Panc1 (cell line): ENCODE measurements at regions not wholly inside any gene's neighbourhood (a gene's known extent, or its start where the extent isn't known, plus 50 kb on each side); places are given as distances from the start of the nearest gene placed in this dataset.

Source experiments
- ATAC-seq: fragments of 200-7000 bp; cut with Tn5 transposase; 2 replicates; pipeline ENCODE4 v1.9.1; 2020; ENCODE audit warnings: mild to moderate bottlenecking, moderate library complexity
- BruUV-seq: library from RNA; stranded (reverse); fragments of 400-500 nt; replicated peaks from 2 replicates; lab custom pipeline; 2021; lab: Mats Ljungman, UMichigan
- CTCF ChIA-PET: fragments of 300-600 bp; sonication (Branson Sonifier 250); formaldehyde crosslinking; loops from one replicate; lab custom pipeline; 2022; ENCODE audit warnings: antibody characterized with exemption; lab: Charles Lee
- POLR2A ChIA-PET: fragments of 300-600 bp; sonication (Branson Sonifier 250); formaldehyde crosslinking; loops from one replicate; lab custom pipeline; 2022; ENCODE audit warnings: antibody characterized with exemption; lab: Charles Lee
- DNase-seq: peaks from one replicate; pipeline ENCODE4 v3.0.0-alpha.2; 2010; ENCODE audit warnings: low read depth, low spot score
- H3K27ac ChIP-seq: 2 replicates; pipeline ENCODE4 v1.5.1; 2011; ENCODE audit warnings: mild to moderate bottlenecking, low read length, inconsistent platforms
- H3K27me3 ChIP-seq: fragments of 200-500 bp; sonication (Bioruptor generic); 2 replicates; pipeline ENCODE4 v1.6.0; 2014; ENCODE audit warnings: low read length, inconsistent platforms; ENCODE audit not compliant: control insufficient read depth, insufficient read depth
- H3K36me3 ChIP-seq: fragments of 200-500 bp; sonication (Bioruptor generic); 2 replicates; pipeline ENCODE4 v1.5.1; 2014; ENCODE audit warnings: inconsistent platforms, mild to moderate bottlenecking, low read length, moderate library complexity; ENCODE audit not compliant: control insufficient read depth, insufficient read depth
- H3K4me1 ChIP-seq: 2 replicates; pipeline ENCODE4 v1.5.1; 2011; ENCODE audit warnings: inconsistent platforms, mild to moderate bottlenecking, low read length, moderate library complexity; ENCODE audit not compliant: control insufficient read depth, insufficient read depth
- H3K4me3 ChIP-seq, 2 experiments: 2 replicates each; pipeline ENCODE4 v1.5.1; 2011 to 2012; ENCODE audit warnings: low read depth in 2 of 2, low read length in 2 of 2, mild to moderate bottlenecking in 2 of 2, inconsistent platforms in 1 of 2, moderate library complexity in 1 of 2
- H3K9me3 ChIP-seq: fragments of 200-500 bp; sonication (Bioruptor generic); 2 replicates; pipeline ENCODE4 v1.5.1; 2014; ENCODE audit warnings: low read depth, mild to moderate bottlenecking, inconsistent platforms, low read length, moderate library complexity; ENCODE audit not compliant: control insufficient read depth, insufficient read depth
- POLR2AphosphoS5 ChIP-seq: IDR thresholded peaks from 2 replicates; pipeline ENCODE4 v1.6.1; 2012; ENCODE audit warnings: mild to moderate bottlenecking, low read depth, low read length, moderate library complexity
- SIN3A ChIP-seq: IDR thresholded peaks from 2 replicates; pipeline ENCODE4 v1.6.1; 2012; ENCODE audit warnings: low read depth, mild to moderate bottlenecking, low read length, moderate library complexity, borderline replicate concordance; ENCODE audit not compliant: insufficient read depth
- TCF7L2 ChIP-seq: IDR thresholded peaks from 2 replicates; pipeline ENCODE4 v1.6.1; 2011; ENCODE audit warnings: mild to moderate bottlenecking, low read depth, low read length, inconsistent platforms
- in situ Hi-C: cut with HindIII; loops from 2 replicates; pipeline ENCODE4 v1.10.0; 2016; ENCODE audit warnings: low sequenced_read_pairs, low pct_unique_long_range_greater_than_20kb
- intact Hi-C: fragments of 100-400 bp; cut with micrococcal nuclease; formaldehyde crosslinking; loops from one replicate; pipeline ENCODE4 v1.10.0; 2022; ENCODE audit not compliant: unreplicated experiment
- TF ChIP-seq, protein P1 (sequence below): fragments of 450-650 bp; IDR thresholded peaks from 2 replicates; pipeline ENCODE4 v1.5.1; 2017; ENCODE audit warnings: mild to moderate bottlenecking
- TF ChIP-seq, protein P2 (sequence below), 2 experiments: IDR thresholded peaks; 2 replicates each; pipeline ENCODE4 v1.6.1; 2011 to 2012; ENCODE audit warnings: low read depth in 2 of 2, control low read depth in 1 of 2, low read length in 1 of 2, mild to moderate bottlenecking in 1 of 2, moderate library complexity in 1 of 2; ENCODE audit not compliant: insufficient read depth in 1 of 2

DNA sequence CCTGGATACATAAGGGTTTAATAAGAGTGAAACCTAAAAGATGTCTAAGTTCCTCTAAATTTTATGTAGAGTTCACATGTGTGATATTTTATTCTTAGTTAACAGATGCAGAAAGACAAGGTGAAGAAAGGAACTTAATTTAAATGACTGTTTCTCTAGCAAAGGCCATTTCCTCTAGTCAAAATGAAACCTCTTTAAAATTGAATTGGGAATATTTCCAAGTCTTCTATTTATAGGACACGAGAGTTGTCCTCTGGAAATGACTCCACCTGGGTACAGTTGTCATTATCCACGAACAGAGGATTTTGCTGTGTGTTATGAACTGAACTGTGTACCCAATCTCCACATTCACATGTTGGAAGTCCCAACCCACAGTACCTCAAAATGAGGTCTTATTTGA, 64.5 kb upstream of the KCNK1 start:
- DNase-seq = no peak
- H3K36me3 ChIP-seq = no peaks in the 10 kb centered on the region
- ChIA-PET POLR2A (no interaction called here), CTCF (no interaction called here)
- H3K4me1 ChIP-seq = no peaks in the 10 kb centered on the region
- TF ChIP-seq, protein P1, sequence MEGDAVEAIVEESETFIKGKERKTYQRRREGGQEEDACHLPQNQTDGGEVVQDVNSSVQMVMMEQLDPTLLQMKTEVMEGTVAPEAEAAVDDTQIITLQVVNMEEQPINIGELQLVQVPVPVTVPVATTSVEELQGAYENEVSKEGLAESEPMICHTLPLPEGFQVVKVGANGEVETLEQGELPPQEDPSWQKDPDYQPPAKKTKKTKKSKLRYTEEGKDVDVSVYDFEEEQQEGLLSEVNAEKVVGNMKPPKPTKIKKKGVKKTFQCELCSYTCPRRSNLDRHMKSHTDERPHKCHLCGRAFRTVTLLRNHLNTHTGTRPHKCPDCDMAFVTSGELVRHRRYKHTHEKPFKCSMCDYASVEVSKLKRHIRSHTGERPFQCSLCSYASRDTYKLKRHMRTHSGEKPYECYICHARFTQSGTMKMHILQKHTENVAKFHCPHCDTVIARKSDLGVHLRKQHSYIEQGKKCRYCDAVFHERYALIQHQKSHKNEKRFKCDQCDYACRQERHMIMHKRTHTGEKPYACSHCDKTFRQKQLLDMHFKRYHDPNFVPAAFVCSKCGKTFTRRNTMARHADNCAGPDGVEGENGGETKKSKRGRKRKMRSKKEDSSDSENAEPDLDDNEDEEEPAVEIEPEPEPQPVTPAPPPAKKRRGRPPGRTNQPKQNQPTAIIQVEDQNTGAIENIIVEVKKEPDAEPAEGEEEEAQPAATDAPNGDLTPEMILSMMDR = no peak
- TF ChIP-seq, protein P2, sequence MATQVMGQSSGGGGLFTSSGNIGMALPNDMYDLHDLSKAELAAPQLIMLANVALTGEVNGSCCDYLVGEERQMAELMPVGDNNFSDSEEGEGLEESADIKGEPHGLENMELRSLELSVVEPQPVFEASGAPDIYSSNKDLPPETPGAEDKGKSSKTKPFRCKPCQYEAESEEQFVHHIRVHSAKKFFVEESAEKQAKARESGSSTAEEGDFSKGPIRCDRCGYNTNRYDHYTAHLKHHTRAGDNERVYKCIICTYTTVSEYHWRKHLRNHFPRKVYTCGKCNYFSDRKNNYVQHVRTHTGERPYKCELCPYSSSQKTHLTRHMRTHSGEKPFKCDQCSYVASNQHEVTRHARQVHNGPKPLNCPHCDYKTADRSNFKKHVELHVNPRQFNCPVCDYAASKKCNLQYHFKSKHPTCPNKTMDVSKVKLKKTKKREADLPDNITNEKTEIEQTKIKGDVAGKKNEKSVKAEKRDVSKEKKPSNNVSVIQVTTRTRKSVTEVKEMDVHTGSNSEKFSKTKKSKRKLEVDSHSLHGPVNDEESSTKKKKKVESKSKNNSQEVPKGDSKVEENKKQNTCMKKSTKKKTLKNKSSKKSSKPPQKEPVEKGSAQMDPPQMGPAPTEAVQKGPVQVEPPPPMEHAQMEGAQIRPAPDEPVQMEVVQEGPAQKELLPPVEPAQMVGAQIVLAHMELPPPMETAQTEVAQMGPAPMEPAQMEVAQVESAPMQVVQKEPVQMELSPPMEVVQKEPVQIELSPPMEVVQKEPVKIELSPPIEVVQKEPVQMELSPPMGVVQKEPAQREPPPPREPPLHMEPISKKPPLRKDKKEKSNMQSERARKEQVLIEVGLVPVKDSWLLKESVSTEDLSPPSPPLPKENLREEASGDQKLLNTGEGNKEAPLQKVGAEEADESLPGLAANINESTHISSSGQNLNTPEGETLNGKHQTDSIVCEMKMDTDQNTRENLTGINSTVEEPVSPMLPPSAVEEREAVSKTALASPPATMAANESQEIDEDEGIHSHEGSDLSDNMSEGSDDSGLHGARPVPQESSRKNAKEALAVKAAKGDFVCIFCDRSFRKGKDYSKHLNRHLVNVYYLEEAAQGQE (IDR thresholded peaks at IDR 0.05; ENCODE audit: insufficient read depth in 1 of 2, low read depth in 2 of 2, low read length in 1 of 2) = no peak
- TF ChIP-seq TCF7L2 = no peak
- TF ChIP-seq SIN3A = no peak
- no peak for TF ChIP-seq POLR2AphosphoS5
- peaks cover 6% of the 10 kb centered on the region; the same call in 1 of the 2 replicates for H3K27me3 ChIP-seq
- H3K27ac ChIP-seq = no peak overlapping the region
- no TSS peak for BruUV-seq
- intact Hi-C loops (no loop called here), in situ Hi-C loops (no loop called here)
- ATAC-seq = no peak
- H3K4me3 ChIP-seq = no peak overlapping the region
- H3K9me3 ChIP-seq = no peaks in the 10 kb centered on the region

DNA sequence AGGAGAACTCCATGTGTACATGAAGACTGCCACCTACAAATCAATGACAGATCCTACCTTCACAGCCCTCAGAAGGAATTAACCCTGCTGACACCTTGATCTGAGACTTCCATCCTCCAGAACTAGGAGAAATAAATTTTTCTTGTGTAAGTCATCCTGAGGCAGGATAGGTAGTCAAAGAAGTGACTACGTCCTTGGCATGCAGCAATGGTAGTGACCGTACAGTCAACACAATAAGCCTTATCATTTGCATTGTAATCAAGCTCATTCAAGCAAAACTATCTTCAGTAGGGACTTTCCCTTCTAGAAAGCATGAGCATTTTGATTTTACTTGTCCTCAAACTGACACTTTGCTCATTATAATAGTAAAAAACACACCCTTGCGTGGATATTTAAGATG, 64.0 kb upstream of the KCNK1 start:
- no peaks in the 10 kb centered on the region for H3K36me3 ChIP-seq
- peaks cover 6% of the 10 kb centered on the region; the same call in 1 of the 2 replicates for H3K27me3 ChIP-seq
- POLR2A ChIA-PET = no interaction called here
- BruUV-seq = no TSS peak
- intact Hi-C loops = no loop called here
- H3K4me1 ChIP-seq = no peaks in the 10 kb centered on the region
- no peak overlapping the region for H3K4me3 ChIP-seq
- DNase-seq = no peak
- no peaks in the 10 kb centered on the region for H3K9me3 ChIP-seq
- in situ Hi-C loops = no loop called here
- no peak overlapping the region for H3K27ac ChIP-seq
- CTCF ChIA-PET = no interaction called here
- ATAC-seq = no peak
- TF ChIP-seq POLR2AphosphoS5 (no peak), SIN3A (no peak), TCF7L2 (no peak)
- TF ChIP-seq, protein P1 = no peak
- TF ChIP-seq, protein P2 (IDR thresholded peaks at IDR 0.05; ENCODE audit: insufficient read depth in 1 of 2, low read depth in 2 of 2, low read length in 1 of 2) = no peak
